B cell (primary cell): ENCODE measurements at regions not wholly inside any gene's neighbourhood (a gene's known extent, or its start where the extent isn't known, plus 50 kb on each side); places are given as distances from the start of the nearest gene placed in this dataset.
"Not testable (repeated sequence)": the region's sequence is repeated elsewhere in the genome, so short reads cannot be mapped to it uniquely, and the experiment has no call there.

Experiments
- ATAC-seq: fragments of 200-7000 bp; cut with Tn5 transposase; one replicate; pipeline ENCODE4 v1.10.0; 2021; ENCODE audit warnings: low read depth, mild to moderate bottlenecking, moderate number of reproducible peaks, moderate library complexity
- CTCF ChIA-PET: fragments of 350-600 bp; sonication (Branson Sonifier 250); formaldehyde crosslinking; loops from one replicate; lab custom pipeline; 2021; ENCODE audit warnings: antibody characterized with exemption, inconsistent platforms; lab: Charles Lee
- POLR2A ChIA-PET: fragments of 350-600 bp; sonication (Branson Sonifier 250); formaldehyde crosslinking; loops from one replicate; lab custom pipeline; 2021; ENCODE audit warnings: antibody characterized with exemption; lab: Charles Lee
- DNase-seq: peaks from one replicate; pipeline ENCODE4 v3.0.0; 2013
- H2AFZ ChIP-seq: 2 replicates; pipeline ENCODE4 v1.6.1; 2012; ENCODE audit warnings: mild to moderate bottlenecking, low read depth, low read length; ENCODE audit not compliant: insufficient read depth, poor library complexity, severe bottlenecking
- H3K27ac ChIP-seq, 2 donors: 1 replicate in 1 of 2; 2 replicates in 1 of 2; pipeline ENCODE4 v1.5.1; 2012 to 2013; ENCODE audit warnings: low read length in 2 of 2, mild to moderate bottlenecking in 2 of 2, moderate library complexity in 1 of 2
- H3K27me3 ChIP-seq, 4 experiments: fragments of 200-600 bp in 1 of 4; sonication (generic) in 1 of 4; replicated peaks in 1 of 4; 1 replicate in 2 of 4; 2 replicates in 2 of 4; pipeline versions ENCODE4 v1.6.1 to v1.7.0; 2013 to 2016; ENCODE audit warnings: low read length in 3 of 4, mild to moderate bottlenecking in 2 of 4, mixed read lengths in 1 of 4, moderate library complexity in 1 of 4; ENCODE audit not compliant: insufficient read depth in 4 of 4, control insufficient read depth in 3 of 4; ENCODE audit errors: control extremely low read depth in 1 of 4
- H3K36me3 ChIP-seq, 2 experiments: replicated peaks in 1 of 2; 1 replicate in 1 of 2; 2 replicates in 1 of 2; pipeline versions ENCODE4 v1.6.1 to v1.7.1; 2013; ENCODE audit warnings: low read length in 1 of 2; ENCODE audit not compliant: insufficient read depth in 2 of 2, control insufficient read depth in 1 of 2; ENCODE audit errors: control extremely low read depth in 1 of 2, extremely low read depth in 1 of 2
- H3K4me1 ChIP-seq, 2 donors: fragments of 200-600 bp in 1 of 2; sonication (generic) in 1 of 2; 1 replicate in 1 of 2; 2 replicates in 1 of 2; pipeline versions ENCODE4 v1.5.1 to v1.6.1; 2013 to 2017; ENCODE audit warnings: low read length in 2 of 2; ENCODE audit not compliant: control insufficient read depth in 2 of 2, insufficient read depth in 2 of 2
- H3K4me2 ChIP-seq: replicated peaks from 2 replicates; pipeline ENCODE3; 2012; ENCODE audit warnings: mild to moderate bottlenecking, low read depth, low read length; ENCODE audit not compliant: poor library complexity, severe bottlenecking
- H3K4me3 ChIP-seq, 5 experiments: fragments of 200-600 bp in 1 of 5; sonication (generic) in 1 of 5; 1 replicate in 3 of 5; 2 replicates in 2 of 5; pipeline versions ENCODE4 v1.5.1 to v1.7.0; 2011 to 2016; ENCODE audit warnings: low read length in 4 of 5, mild to moderate bottlenecking in 4 of 5, low read depth in 2 of 5, control low read depth in 1 of 5, moderate library complexity in 1 of 5; ENCODE audit not compliant: insufficient read depth in 1 of 5; ENCODE audit errors: control extremely low read depth in 1 of 5, extremely low read depth in 1 of 5
- H3K79me2 ChIP-seq: fragments of 200-600 bp; sonication (generic); one replicate; pipeline ENCODE4 v1.6.0; 2016; ENCODE audit warnings: low read length; ENCODE audit not compliant: control insufficient read depth, insufficient read depth
- H3K9ac ChIP-seq: fragments of 200-600 bp; sonication (generic); 2 replicates; pipeline ENCODE4 v1.6.1; 2017; ENCODE audit warnings: mild to moderate bottlenecking, low read length, moderate library complexity
- H3K9me3 ChIP-seq, 3 donors: one replicate each; pipeline versions ENCODE4 v1.6.1 to v1.7.1; 2013; ENCODE audit warnings: low read length in 2 of 3; ENCODE audit not compliant: control insufficient read depth in 2 of 3, insufficient read depth in 1 of 3; ENCODE audit errors: control extremely low read depth in 1 of 3
- H4K20me1 ChIP-seq: 2 replicates; pipeline ENCODE4 v1.6.0; 2012; ENCODE audit warnings: mild to moderate bottlenecking, low read length; ENCODE audit not compliant: insufficient read depth, control insufficient read depth, poor library complexity, severe bottlenecking
- H3K27ac Mint-ChIP-seq: one replicate; pipeline ENCODE4 v1.8.0; 2021; ENCODE audit warnings: mixed read lengths
- H3K27me3 Mint-ChIP-seq: one replicate; pipeline ENCODE4 v1.8.0; 2021; ENCODE audit warnings: mixed read lengths
- H3K4me1 Mint-ChIP-seq: one replicate; pipeline ENCODE4 v1.8.0; 2021; ENCODE audit warnings: mixed read lengths
- H3K4me3 Mint-ChIP-seq: one replicate; pipeline ENCODE4 v1.8.0; 2021; ENCODE audit warnings: mixed read lengths
- H3K9me3 Mint-ChIP-seq: one replicate; pipeline ENCODE4 v1.8.0; 2022; ENCODE audit warnings: mixed read lengths; ENCODE audit not compliant: insufficient read depth
- EZH2 ChIP-seq: IDR thresholded peaks from 2 replicates; pipeline ENCODE4 v1.6.1; 2012; ENCODE audit warnings: borderline replicate concordance, low read depth, mild to moderate bottlenecking, moderate library complexity, low read length; ENCODE audit not compliant: insufficient read depth, poor library complexity, severe bottlenecking
- WGBS: methylation state at CpG from one replicate; pipeline ENCODE4 v1.1.5; 2013; ENCODE audit warnings: missing lambda C conversion rate; ENCODE audit not compliant: insufficient coverage; 5-methylcytosine and 5-hydroxymethylcytosine counted together
- intact Hi-C: fragments of 100-400 bp; cut with micrococcal nuclease; formaldehyde crosslinking; loops from one replicate; pipeline ENCODE4 v1.10.0; 2022
- TF ChIP-seq, protein P1 (sequence below): fragments of 200-600 bp; IDR thresholded peaks from one replicate; pipeline ENCODE4 v1.8.0; 2022; ENCODE audit warnings: antibody characterized with exemption, mild to moderate bottlenecking

DNA sequence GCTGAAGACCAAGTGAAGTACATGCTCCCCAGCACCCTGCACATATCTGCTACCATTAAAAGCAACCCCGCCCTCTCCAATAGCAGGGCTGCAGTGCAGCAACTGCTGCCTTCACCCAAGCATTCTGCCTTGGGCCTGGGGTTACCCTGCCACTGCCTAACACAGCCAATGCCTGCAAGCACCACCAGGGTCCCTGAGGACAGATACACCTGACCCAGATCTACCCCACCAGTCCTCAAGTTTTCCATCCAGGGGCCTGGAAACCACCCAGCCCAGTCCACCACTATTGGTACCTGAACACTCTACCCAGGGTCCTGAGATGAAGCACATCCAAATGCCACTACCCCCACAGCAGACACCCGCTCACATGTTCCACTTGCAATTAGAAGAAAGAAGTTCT lies 181.1 kb upstream of the RBBP8 start:
- Histone ChIP-seq H3K9me3 (peaks cover 0 to 9% (median 0%) of the 10 kb centered on the region in 3 donors), H3K4me1 (no peaks in the 10 kb centered on the region), H3K36me3 (no peaks in the 10 kb centered on the region), H3K79me2 (no peaks in the 10 kb centered on the region), H3K4me2 (no peak overlapping the region), H4K20me1 (no peaks in the 10 kb centered on the region), H3K27ac (no peak overlapping the region), H3K4me3 (no peak overlapping the region), H3K27me3 (peaks cover 0 to 11% (median 4%) of the 10 kb centered on the region in 4 experiments), H3K9ac (no peak overlapping the region), H2AFZ (no peak overlapping the region)
- ATAC-seq (no peak), DNase-seq (no peak)
- no peak overlapping the region for H3K27ac Mint-ChIP-seq
- ChIA-PET POLR2A (no interaction called here), CTCF (no interaction called here)
- TF ChIP-seq, protein P1, sequence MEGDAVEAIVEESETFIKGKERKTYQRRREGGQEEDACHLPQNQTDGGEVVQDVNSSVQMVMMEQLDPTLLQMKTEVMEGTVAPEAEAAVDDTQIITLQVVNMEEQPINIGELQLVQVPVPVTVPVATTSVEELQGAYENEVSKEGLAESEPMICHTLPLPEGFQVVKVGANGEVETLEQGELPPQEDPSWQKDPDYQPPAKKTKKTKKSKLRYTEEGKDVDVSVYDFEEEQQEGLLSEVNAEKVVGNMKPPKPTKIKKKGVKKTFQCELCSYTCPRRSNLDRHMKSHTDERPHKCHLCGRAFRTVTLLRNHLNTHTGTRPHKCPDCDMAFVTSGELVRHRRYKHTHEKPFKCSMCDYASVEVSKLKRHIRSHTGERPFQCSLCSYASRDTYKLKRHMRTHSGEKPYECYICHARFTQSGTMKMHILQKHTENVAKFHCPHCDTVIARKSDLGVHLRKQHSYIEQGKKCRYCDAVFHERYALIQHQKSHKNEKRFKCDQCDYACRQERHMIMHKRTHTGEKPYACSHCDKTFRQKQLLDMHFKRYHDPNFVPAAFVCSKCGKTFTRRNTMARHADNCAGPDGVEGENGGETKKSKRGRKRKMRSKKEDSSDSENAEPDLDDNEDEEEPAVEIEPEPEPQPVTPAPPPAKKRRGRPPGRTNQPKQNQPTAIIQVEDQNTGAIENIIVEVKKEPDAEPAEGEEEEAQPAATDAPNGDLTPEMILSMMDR, result no peak
- TF ChIP-seq EZH2, result no peak
- H3K27me3 Mint-ChIP-seq, result peaks cover 20% of the 10 kb centered on the region
- intact Hi-C loops, result no loop called here
- H3K9me3 Mint-ChIP-seq, result no peaks in the 10 kb centered on the region
- no peak overlapping the region for H3K4me3 Mint-ChIP-seq
- 77% methylated on average over 1 of the region's 2 CpGs for WGBS
- no peaks in the 10 kb centered on the region for H3K4me1 Mint-ChIP-seq

DNA sequence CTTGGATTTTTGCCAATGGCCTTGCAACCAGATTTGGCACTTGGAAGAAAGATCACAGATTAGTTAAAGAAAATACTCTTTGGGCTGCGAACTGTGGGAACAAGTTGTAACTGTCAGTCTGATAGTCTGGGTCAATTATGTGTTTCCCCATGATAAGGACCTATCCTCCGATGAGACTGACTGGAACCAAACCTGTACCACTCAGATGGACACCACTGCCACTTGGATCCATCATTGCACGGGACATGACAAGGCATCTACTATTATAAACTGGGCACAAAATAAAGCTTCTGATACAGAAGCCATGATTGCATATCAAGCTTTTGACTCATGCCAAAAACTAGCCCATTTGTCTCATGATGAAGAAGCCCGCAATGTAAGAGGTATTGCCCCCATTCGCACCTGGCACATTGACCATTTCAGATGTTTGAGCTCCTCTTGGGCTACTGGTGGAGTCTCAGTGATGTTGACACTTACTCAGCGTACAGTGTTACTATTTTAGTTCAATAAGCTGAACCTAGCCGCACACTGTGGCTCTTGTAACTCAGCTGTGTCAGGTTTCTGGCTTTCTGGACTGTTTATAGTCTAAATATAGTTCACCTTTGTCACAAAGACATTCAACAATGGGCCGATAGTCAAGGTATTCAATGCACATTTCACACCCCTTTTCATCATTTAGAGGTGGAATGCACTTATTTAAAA lies 179.8 kb upstream of the RBBP8 start:
- Mint-ChIP-seq H3K27ac (no peak overlapping the region), H3K4me1 (no peaks in the 10 kb centered on the region), H3K9me3 (no peaks in the 10 kb centered on the region), H3K4me3 (no peak overlapping the region), H3K27me3 (peaks cover 17% of the 10 kb centered on the region)
- ChIA-PET POLR2A (no interaction called here), CTCF (no interaction called here)
- H3K4me3 ChIP-seq, result no peak overlapping the region
- H3K9me3 ChIP-seq, result peaks cover 0 to 7% (median 1%) of the 10 kb centered on the region in 3 donors
- H3K4me1 ChIP-seq, result no peaks in the 10 kb centered on the region
- no peak overlapping the region for H3K27ac ChIP-seq
- ATAC-seq (no peak), DNase-seq (no peak)
- no peaks in the 10 kb centered on the region for H4K20me1 ChIP-seq
- no peak overlapping the region for H2AFZ ChIP-seq
- no peak overlapping the region for H3K4me2 ChIP-seq
- H3K9ac ChIP-seq, result no peak overlapping the region
- TF ChIP-seq, protein P1, result no peak
- TF ChIP-seq EZH2, result no peak
- 97% methylated on average over 5 of the region's 8 CpGs for WGBS
- no peaks in the 10 kb centered on the region for H3K36me3 ChIP-seq
- peaks cover 0 to 11% (median 4%) of the 10 kb centered on the region in 4 experiments for H3K27me3 ChIP-seq
- no peaks in the 10 kb centered on the region for H3K79me2 ChIP-seq
- intact Hi-C loops, result no loop called here

DNA sequence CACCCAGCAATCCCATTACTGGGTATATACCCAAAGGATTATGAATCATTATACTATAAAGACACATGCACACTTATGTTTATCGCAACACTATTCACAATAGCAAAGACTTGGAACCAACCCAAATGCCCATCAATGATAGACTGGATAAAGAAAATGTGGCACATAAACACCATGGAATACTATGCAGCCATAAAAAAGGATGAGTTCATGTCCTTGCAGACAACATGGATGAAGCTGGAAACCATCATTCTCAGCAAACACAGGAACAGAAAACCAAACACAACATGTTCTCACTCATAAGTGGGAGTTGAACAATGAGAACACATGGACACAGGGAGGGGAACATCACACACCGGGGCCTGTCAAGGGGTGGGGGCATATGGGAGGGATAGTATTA lies 169.1 kb upstream of the RBBP8 start:
- CTCF ChIA-PET, H2AFZ ChIP-seq, DNase-seq, H3K4me1 Mint-ChIP-seq, H3K27ac ChIP-seq, ATAC-seq, H3K79me2 ChIP-seq, H3K9me3 ChIP-seq, H3K4me1 ChIP-seq, H3K4me3 Mint-ChIP-seq, H3K9me3 Mint-ChIP-seq, H3K36me3 ChIP-seq, H4K20me1 ChIP-seq, H3K27ac Mint-ChIP-seq, H3K27me3 ChIP-seq, intact Hi-C loops, POLR2A ChIA-PET, H3K4me3 ChIP-seq, H3K4me2 ChIP-seq, H3K9ac ChIP-seq: not testable (repeated sequence)
- no CpG with 5 or more reads among the region's 2 CpGs for WGBS
- peaks cover 21% of the 10 kb centered on the region for H3K27me3 Mint-ChIP-seq
